RWPE1 (cell line): ENCODE measurements at regions not wholly inside any gene's neighbourhood (a gene's known extent, or its start where the extent isn't known, plus 50 kb on each side); places are given as distances from the start of the nearest gene placed in this dataset.
A peak's percentile ranks its signal among the peaks of the same experiment; 100 is the strongest.
"Not testable (repeated sequence)": the region's sequence is repeated elsewhere in the genome, so short reads cannot be mapped to it uniquely, and the experiment has no call there.

ENCODE experiments used
- CTCF ChIA-PET: fragments of 350-600 bp; sonication (Branson Sonifier 250); formaldehyde crosslinking; extraction: SDS; loops from one replicate; lab custom pipeline; 2021; lab: Yijun Ruan, JAX
- POLR2A ChIA-PET: fragments of 400-600 bp; formaldehyde crosslinking; extraction: SDS; loops from one replicate; lab custom pipeline; 2020; ENCODE audit warnings: antibody characterized with exemption; ENCODE audit not compliant: low non-redundant PET; lab: Yijun Ruan, JAX
- DNase-seq: peaks from one replicate; pipeline ENCODE4 v3.0.0; 2012; ENCODE audit warnings: low spot score
- H3K27ac ChIP-seq: fragments of 450-650 bp; 2 replicates; pipeline ENCODE4 v1.5.1; 2017
- CTCF ChIP-seq: fragments of 450-650 bp; conservative IDR thresholded peaks from 2 replicates; pipeline ENCODE4 v1.5.1; 2017; ENCODE audit warnings: low read depth, mild to moderate bottlenecking

- TF ChIP-seq CTCF: no peak
- no peak for DNase-seq
- no peak overlapping the region for H3K27ac ChIP-seq
- ChIA-PET POLR2A (no interaction called here), CTCF (no interaction called here)
These were observed 136.0 kb downstream of the FBXO4 start for GRCh38 chr5:42061121-42061520.

DNA sequence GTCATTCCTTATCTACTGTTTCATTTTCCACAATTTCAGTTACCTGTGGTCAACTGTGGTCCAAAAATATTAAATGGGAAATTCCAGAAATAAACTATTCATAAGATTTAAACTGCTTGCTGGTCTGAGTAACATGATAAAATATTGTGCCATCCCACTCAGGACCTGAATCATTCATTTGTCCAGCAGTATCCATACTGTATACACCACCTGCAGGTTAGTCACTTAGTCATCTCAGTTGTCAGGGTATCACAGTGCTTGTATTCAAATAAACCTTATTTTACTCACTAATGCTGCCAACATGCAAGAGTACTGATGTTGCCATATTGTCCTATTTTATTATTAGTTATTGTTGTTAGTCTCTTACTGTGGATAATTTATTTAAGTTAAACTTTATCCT is 139.7 kb downstream of the FBXO4 start:
- ChIA-PET POLR2A (no interaction called here), CTCF (interaction anchor here (0.6 kb wide), 1 partner anchor 35 kb away, joined by 3 read pairs; no protein-coding TSS in a partner anchor)
- H3K27ac ChIP-seq: no peak overlapping the region
- peak; percentile 5 for DNase-seq
- TF ChIP-seq CTCF: no peak

DNA sequence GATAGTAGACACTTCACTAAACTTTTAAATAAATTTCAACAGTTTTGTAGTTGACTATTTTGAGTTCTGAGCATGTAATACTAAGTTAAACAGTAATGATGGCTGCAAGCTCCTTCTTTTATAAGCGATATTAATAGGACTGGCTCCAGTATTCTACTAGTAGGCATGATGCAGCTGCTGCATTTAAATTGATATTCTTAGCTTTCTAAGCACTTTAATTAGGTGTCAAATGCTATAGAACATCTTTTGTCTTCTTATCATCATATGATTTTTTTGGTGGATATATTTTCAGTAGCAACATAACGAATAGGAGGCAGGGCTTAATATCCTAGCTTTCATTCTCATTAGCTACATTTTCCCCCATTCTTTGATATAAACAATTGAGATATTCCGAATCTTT is 141.1 kb downstream of the FBXO4 start:
- POLR2A ChIA-PET: no interaction called here
- no peak overlapping the region for H3K27ac ChIP-seq
- DNase-seq: no peak
- no peak for TF ChIP-seq CTCF
- CTCF ChIA-PET: interaction anchor here (0.7 to 1.4 kb wide), 6 partner anchors 8 to 1806 kb away, joined by 3 to 4 read pairs (median 3); no protein-coding TSS in a partner anchor

DNA sequence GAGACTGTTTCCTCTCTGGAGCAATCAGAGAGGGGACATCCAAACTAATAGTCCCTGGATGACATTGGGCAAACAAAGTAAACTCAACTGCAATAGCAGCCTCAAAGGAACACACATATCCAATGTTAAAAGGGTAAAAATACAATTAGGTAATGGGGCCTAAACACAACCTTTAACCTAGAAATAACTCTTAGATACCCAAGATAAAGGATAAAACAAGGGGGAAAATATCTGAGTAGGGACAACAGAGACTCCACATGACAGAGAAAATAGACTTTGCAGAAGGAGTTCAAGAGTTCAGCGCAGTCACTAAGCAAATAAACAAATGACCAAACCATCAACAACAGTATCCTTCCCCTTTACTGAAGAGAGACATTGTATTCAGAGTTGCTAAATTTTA is 149.3 kb downstream of the FBXO4 start:
- CTCF ChIA-PET: no interaction called here
- DNase-seq: no peak
- TF ChIP-seq CTCF: no peak
- H3K27ac ChIP-seq: no peak overlapping the region
- POLR2A ChIA-PET: no interaction called here

DNA sequence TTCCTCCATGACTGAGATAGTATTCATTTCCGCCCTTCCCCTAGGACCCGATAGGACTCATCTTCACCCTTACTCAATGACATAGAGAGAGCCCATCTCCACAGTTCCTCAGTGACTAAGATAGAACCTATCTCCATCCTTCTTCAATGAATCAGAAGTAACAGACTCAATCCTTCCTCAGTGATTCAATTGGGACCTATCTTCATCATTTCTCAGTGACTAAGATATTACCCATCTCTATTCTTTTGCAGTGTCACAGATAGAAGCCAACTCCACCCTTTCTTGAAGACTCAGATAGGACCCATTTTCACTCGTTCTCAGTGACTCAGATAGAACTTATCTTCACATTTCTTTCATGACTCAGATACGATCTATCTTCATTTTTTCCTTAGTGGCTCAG is 164.6 kb downstream of the FBXO4 start:
- no peak overlapping the region for H3K27ac ChIP-seq
- ChIA-PET POLR2A (no interaction called here), CTCF (no interaction called here)
- no peak for DNase-seq
- TF ChIP-seq CTCF: no peak

GRCh38 chr5:42090162-42090561 is 165.1 kb downstream of the FBXO4 start:
- CTCF ChIA-PET: no interaction called here
- POLR2A ChIA-PET: no interaction called here
- no peak for TF ChIP-seq CTCF
- no peak overlapping the region for H3K27ac ChIP-seq
- no peak for DNase-seq

- CTCF ChIA-PET, POLR2A ChIA-PET, DNase-seq, H3K27ac ChIP-seq: not testable (repeated sequence)
These were observed 174.8 kb downstream of the FBXO4 start for GRCh38 chr5:42099846-42100245.
